T-helper 2 cell treated with Interferon-gamma antibody and Interleukin-4, amounts not matched to agents 5 μg/mL and 100 μg/mL, for 36 hours (primary cell): ENCODE measurements at regions not wholly inside any gene's neighbourhood (a gene's known extent, or its start where the extent isn't known, plus 50 kb on each side); places are given as distances from the start of the nearest gene placed in this dataset.

Experiments used
- DNase-seq: peaks from one replicate; pipeline ENCODE4 v3.0.0; 2021; ENCODE audit warnings: low spot score
- H3K27ac Mint-ChIP-seq: one replicate; pipeline ENCODE4 v1.8.0; 2021; ENCODE audit warnings: mild to moderate bottlenecking, mixed read lengths
- H3K27me3 Mint-ChIP-seq: one replicate; pipeline ENCODE4 v1.8.0; 2021; ENCODE audit warnings: low read depth, mixed read lengths
- H3K36me3 Mint-ChIP-seq: one replicate; pipeline ENCODE4 v1.8.0; 2021; ENCODE audit warnings: low read depth, mixed read lengths
- H3K4me1 Mint-ChIP-seq: one replicate; pipeline ENCODE4 v1.8.0; 2021; ENCODE audit warnings: low read depth, mixed read lengths
- H3K4me3 Mint-ChIP-seq: one replicate; pipeline ENCODE4 v1.8.0; 2022; ENCODE audit warnings: mild to moderate bottlenecking, moderate library complexity, mixed read lengths
- H3K9me3 Mint-ChIP-seq: one replicate; pipeline ENCODE4 v1.8.0; 2021; ENCODE audit warnings: mixed read lengths

DNA sequence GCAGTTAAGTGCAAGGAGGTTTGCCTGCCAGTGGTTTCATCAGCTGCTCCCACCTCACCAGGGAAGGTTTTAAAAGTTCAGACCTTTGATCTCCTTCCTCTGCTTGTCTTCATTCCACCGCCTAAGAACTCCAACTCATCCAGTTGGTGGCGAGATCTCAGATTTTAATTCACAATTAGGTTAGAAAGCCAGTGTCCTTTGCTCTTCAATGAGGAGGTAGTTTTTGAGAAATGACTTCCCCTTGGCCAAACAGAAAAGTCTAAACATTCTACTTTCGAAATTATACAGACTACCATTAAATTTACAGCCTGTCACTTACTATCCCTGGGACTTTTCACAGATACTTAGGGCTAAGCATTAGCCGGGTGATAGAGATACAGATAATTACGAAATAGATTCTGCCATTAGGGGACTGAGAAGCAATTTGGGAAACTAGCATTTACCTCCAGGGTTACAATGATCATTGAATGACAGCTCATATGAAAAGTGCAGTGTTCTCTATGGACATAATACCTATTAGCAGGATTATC, 513.4 kb upstream of the GHITM start:
- no peaks in the 10 kb centered on the region for H3K36me3 Mint-ChIP-seq
- H3K27ac Mint-ChIP-seq = no peak overlapping the region
- peaks cover 14% of the 10 kb centered on the region for H3K9me3 Mint-ChIP-seq
- H3K4me1 Mint-ChIP-seq = no peaks in the 10 kb centered on the region
- DNase-seq = no peak
- H3K4me3 Mint-ChIP-seq = no peak overlapping the region
- no peaks in the 10 kb centered on the region for H3K27me3 Mint-ChIP-seq

DNA sequence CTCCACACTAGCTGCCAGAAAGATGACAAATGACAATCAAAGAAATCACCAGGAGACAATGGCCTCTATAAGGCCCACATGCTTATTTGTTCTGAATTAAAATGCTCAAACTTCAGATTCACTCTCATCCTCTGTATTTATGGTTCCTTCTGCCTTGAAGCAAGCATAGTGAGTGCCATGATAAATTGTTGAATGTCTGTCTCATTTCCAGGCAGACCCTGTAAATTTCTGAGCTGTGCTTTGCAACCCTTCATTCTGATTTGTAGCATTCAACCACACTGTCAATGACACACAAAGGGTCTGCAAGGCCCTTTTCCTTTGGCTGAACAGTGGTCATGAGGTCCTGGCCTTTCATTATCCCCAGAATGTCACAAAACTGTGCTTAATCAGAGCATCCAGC, 506.6 kb upstream of the GHITM start:
- H3K36me3 Mint-ChIP-seq = no peaks in the 10 kb centered on the region
- no peak overlapping the region for H3K4me3 Mint-ChIP-seq
- peaks cover 4% of the 10 kb centered on the region for H3K9me3 Mint-ChIP-seq
- H3K27ac Mint-ChIP-seq = no peak overlapping the region
- DNase-seq = no peak
- H3K4me1 Mint-ChIP-seq = no peaks in the 10 kb centered on the region
- H3K27me3 Mint-ChIP-seq = no peaks in the 10 kb centered on the region

DNA sequence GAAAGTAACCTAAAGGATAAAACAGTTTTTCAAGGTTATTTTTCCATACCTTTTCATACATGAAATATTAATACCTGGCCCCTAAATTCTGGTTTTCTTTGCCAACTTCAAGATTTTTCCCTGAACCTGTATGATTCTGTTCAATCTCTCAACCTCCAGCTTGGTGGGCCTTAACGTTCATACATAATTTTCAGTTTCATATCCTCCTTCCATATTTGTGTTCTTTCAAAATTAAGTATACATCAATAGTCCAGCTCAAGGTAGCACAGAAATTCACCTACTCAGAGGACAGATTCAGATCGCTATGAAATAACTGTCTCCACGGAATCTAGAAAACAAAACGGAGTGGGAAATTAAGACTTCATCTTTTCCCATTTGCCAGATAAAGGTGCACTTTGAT, 505.8 kb upstream of the GHITM start:
- no peak overlapping the region for H3K4me3 Mint-ChIP-seq
- H3K36me3 Mint-ChIP-seq = no peaks in the 10 kb centered on the region
- peaks cover 4% of the 10 kb centered on the region for H3K9me3 Mint-ChIP-seq
- no peaks in the 10 kb centered on the region for H3K27me3 Mint-ChIP-seq
- no peak for DNase-seq
- H3K4me1 Mint-ChIP-seq = no peaks in the 10 kb centered on the region
- H3K27ac Mint-ChIP-seq = no peak overlapping the region

DNA sequence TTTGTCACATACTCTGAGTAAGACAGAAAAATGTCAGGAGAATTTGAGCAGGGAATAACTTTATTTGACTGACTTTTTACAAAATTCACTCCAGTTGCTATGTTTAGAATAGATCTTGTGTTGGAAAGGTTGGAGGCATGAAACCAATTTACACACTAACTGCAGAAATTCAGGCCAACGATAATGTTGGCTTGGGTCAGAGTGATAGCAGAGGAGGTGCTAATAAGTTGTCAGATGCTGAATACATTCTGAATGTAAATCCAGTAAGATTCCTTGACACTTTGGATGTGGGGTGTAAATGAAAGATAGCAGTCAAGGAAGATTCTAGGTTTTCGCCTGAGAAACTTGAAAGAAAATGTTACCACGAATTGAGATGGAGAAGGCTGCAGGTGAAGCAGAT, 502.5 kb upstream of the GHITM start:
- DNase-seq = no peak
- H3K27ac Mint-ChIP-seq = no peak overlapping the region
- H3K27me3 Mint-ChIP-seq = no peaks in the 10 kb centered on the region
- no peaks in the 10 kb centered on the region for H3K4me1 Mint-ChIP-seq
- no peaks in the 10 kb centered on the region for H3K36me3 Mint-ChIP-seq
- H3K4me3 Mint-ChIP-seq = no peak overlapping the region
- H3K9me3 Mint-ChIP-seq = no peaks in the 10 kb centered on the region

DNA sequence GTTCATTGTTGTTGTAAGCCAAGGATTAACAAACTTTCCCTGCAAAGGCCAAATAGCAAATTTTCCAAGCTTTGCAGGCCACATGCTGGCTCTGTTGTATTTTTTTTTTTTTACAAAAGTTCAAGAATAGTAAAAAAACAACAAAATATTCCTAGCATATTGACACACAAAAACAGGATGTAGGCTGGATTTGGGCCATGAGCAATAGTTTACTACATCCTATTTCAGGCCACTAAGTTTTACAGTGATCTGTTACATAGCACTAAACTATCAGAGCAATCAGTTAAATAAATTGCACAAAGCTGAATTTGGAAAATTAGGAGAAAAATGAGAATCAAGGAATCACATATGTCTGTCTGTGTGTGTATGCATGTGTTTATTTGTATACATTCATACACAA, 491.8 kb upstream of the GHITM start:
- Mint-ChIP-seq H3K4me3 (no peak overlapping the region), H3K27ac (no peak overlapping the region), H3K27me3 (no peaks in the 10 kb centered on the region), H3K36me3 (no peaks in the 10 kb centered on the region), H3K4me1 (no peaks in the 10 kb centered on the region), H3K9me3 (no peaks in the 10 kb centered on the region)
- no peak for DNase-seq

DNA sequence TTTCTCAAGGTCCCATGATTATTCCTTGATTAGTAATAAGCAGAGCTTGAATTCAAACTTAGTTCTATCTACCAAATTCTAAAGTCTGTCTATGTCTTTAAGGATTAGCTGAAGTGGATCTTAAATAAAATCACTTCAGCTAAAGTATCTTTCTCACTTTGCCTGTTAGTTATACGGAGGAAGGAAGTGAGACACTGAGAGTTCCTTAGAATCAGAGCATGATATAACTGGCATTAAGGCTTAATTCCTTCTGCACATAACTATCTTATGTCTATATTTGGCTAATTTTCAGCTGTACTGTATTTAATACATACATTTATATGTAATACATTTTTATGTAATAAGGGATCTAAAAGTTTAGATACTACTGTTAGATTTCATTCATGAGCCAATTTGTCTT, 491.1 kb upstream of the GHITM start:
- H3K36me3 Mint-ChIP-seq = no peaks in the 10 kb centered on the region
- H3K4me3 Mint-ChIP-seq = no peak overlapping the region
- H3K9me3 Mint-ChIP-seq = peaks cover 3% of the 10 kb centered on the region
- H3K4me1 Mint-ChIP-seq = no peaks in the 10 kb centered on the region
- no peaks in the 10 kb centered on the region for H3K27me3 Mint-ChIP-seq
- DNase-seq = no peak
- H3K27ac Mint-ChIP-seq = no peak overlapping the region

DNA sequence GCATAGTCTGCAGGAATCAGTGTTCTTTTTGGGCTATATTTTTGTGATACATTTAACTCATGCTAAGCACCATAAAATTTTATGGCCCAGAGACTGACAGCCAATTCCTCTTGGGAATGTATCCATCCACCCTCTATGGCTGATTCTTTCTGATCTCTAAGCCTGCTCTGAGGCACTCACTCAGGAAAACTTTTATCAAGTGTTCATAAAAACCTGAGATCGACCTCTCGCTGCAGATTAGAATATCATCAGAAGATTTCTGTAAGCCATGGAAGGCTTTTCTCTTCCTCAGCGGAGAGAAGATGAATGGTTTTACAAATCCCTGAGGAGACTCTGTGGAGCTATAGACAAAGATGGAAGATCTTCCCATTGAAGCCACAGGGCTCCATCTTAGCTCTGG, 489.8 kb upstream of the GHITM start:
- H3K4me1 Mint-ChIP-seq = no peaks in the 10 kb centered on the region
- DNase-seq = no peak
- peaks cover 3% of the 10 kb centered on the region for H3K9me3 Mint-ChIP-seq
- no peak overlapping the region for H3K4me3 Mint-ChIP-seq
- H3K27ac Mint-ChIP-seq = no peak overlapping the region
- no peaks in the 10 kb centered on the region for H3K36me3 Mint-ChIP-seq
- no peaks in the 10 kb centered on the region for H3K27me3 Mint-ChIP-seq

DNA sequence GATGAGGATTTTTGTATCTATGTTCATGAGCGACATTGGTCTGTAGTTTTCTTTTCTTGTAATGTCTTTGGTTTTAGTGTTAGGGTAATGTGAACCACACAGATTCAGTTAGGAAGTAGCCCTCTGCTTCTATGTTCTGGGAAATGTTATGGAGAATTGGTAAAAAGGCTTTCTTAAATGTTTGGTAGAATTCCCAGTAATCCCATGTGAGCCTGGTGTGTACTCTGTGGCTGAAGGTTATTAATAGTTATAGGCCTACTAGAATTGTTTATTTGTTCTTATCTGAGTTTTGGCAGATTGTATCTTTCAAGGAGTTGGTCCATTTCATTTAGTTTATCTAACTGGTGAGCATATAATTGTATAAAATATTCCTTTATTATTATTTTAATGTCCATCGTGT, 484.6 kb upstream of the GHITM start:
- Mint-ChIP-seq H3K4me1 (no peaks in the 10 kb centered on the region), H3K9me3 (peaks cover 3% of the 10 kb centered on the region), H3K27ac (no peak overlapping the region)

DNA sequence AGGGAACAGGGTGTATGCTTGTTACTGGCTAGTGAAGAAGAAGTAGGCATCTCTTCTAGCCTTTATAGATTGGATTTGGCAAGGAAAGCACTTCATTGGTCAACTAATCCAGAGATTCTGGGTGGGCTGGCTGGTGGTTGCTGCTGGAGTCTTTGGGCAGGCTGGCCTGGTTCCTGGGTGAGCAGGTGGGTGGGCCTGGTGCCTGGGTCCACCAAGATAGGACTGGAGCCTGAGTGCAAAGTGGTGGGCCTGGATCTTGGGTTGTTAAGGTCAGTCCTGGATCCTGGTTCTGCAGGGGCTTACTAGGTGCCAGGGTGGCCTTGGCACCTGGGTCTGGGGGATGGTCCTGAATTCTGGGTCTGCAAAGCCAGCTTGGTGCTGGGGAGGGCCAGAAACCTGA, 482.4 kb upstream of the GHITM start:
- Mint-ChIP-seq H3K27ac (no peak overlapping the region), H3K9me3 (peaks cover 3% of the 10 kb centered on the region)

More for the DNA sequence above, 484.6 kb upstream of the GHITM start:
- Mint-ChIP-seq H3K4me3 (no peak overlapping the region), H3K27me3 (no peaks in the 10 kb centered on the region), H3K36me3 (no peaks in the 10 kb centered on the region)
- DNase-seq = no peak

DNA sequence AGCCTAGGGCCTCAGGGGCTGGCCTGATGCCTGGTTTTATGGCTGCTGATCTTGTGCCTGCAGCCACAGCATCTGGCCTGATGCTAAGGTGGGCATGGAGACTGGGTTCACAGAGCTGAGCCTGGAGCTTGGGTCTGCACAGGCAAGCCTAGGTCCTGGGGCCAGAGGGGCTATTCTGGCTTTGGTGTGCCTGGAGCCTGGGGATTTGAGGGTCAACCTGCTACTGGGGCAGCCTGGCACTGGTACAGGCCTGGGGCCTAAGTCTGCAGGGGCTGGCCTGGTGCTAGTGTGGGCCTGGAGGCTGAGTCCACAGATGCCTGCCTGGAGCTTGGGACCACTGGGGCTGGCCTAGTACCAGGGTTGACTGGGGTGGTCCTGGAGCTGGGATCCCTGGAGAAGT, 481.8 kb upstream of the GHITM start:
- no peaks in the 10 kb centered on the region for H3K4me1 Mint-ChIP-seq
- no peak overlapping the region for H3K4me3 Mint-ChIP-seq
- no peak overlapping the region for H3K27ac Mint-ChIP-seq
- H3K36me3 Mint-ChIP-seq = no peaks in the 10 kb centered on the region
- peaks cover 3% of the 10 kb centered on the region for H3K9me3 Mint-ChIP-seq
- no peak for DNase-seq
- H3K27me3 Mint-ChIP-seq = no peaks in the 10 kb centered on the region

More for the DNA sequence above, 482.4 kb upstream of the GHITM start:
- DNase-seq = no peak
- Mint-ChIP-seq H3K4me1 (no peaks in the 10 kb centered on the region), H3K36me3 (no peaks in the 10 kb centered on the region), H3K4me3 (no peak overlapping the region), H3K27me3 (no peaks in the 10 kb centered on the region)

DNA sequence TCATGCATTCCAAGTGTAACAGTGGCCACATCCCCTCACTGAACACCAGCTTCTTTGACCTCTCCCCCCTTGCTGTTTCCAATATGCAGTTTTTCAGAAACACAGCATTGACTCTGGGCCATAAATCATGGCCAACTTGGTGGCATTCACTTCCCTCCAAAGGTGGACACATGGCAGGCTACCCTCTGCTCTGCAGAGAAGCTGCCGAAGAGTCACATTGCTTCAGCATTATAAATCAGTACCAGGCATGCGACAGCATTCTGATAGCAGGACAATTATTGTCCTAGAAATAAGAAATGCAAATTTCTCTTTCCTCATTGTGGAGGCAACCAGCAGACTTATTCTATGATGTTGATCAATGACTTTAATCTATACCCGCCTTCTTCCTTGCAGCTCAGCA, 475.4 kb upstream of the GHITM start:
- no peak overlapping the region for H3K27ac Mint-ChIP-seq
- no peaks in the 10 kb centered on the region for H3K27me3 Mint-ChIP-seq
- peaks cover 5% of the 10 kb centered on the region for H3K9me3 Mint-ChIP-seq
- H3K4me1 Mint-ChIP-seq = no peaks in the 10 kb centered on the region
- no peak overlapping the region for H3K4me3 Mint-ChIP-seq
- DNase-seq = no peak
- no peaks in the 10 kb centered on the region for H3K36me3 Mint-ChIP-seq

DNA sequence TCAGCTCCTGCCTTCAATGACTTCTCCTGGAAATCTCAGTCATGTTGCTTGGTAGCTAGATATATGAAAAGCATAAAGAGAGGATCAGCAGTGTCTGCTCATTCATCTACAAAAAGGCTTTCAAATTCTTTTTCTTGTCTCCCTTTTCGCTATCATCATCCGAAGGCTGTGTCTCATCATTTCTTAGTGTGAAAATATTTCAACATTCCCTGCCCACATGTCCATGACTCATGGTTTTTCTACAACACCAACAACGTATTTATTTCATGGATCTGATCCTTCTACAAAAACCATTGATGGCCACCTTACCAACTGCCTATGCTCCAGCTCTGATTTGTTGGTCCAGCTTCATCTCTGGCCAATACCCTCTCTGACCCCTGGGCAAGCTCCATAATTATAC, 472.5 kb upstream of the GHITM start:
- no peak overlapping the region for H3K27ac Mint-ChIP-seq
- no peaks in the 10 kb centered on the region for H3K27me3 Mint-ChIP-seq
- DNase-seq = no peak
- H3K4me1 Mint-ChIP-seq = no peaks in the 10 kb centered on the region
- no peaks in the 10 kb centered on the region for H3K36me3 Mint-ChIP-seq
- H3K4me3 Mint-ChIP-seq = no peak overlapping the region
- peaks cover 9% of the 10 kb centered on the region for H3K9me3 Mint-ChIP-seq

DNA sequence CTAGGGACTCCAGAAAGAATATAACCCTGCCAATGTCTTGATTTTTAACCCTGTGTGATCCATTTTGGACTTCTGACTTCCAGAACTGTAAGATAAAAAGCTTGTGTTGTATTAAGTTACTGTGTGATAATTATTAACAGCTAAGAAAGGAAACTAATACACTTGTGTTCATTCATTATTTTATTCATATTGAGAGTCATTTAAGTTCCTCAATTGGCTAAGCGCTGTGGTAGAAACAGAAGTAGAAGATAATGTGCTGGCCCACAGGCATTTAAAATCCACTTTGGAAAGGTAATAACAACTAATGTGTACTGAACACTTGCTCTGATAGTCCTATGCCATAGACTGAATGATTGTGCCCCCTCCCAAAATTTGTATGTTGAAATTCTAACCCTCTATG, 471.7 kb upstream of the GHITM start:
- H3K27ac Mint-ChIP-seq = no peak overlapping the region
- H3K36me3 Mint-ChIP-seq = no peaks in the 10 kb centered on the region
- H3K4me3 Mint-ChIP-seq = no peak overlapping the region
- peaks cover 9% of the 10 kb centered on the region for H3K9me3 Mint-ChIP-seq
- no peaks in the 10 kb centered on the region for H3K27me3 Mint-ChIP-seq
- DNase-seq = no peak
- no peaks in the 10 kb centered on the region for H3K4me1 Mint-ChIP-seq

DNA sequence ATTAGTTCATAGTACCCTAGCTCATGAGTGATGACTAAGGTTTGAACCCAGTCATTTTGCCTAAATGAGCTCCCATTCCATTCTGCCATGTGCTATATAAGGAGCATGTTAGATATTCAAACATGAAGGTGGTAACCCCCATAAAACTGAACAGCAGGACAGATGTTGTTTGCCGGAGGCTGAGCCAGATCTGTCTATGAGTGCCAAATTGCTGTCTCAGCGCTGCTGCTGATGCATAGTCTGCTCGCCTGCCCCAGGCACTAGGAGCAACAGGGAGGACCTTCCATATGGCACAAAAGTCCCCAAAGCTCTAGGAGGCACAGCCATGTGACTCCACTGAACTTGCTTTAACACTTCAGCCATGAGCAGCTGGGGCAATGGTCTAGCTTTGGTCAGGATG, 466.0 kb upstream of the GHITM start:
- Mint-ChIP-seq H3K4me3 (no peak overlapping the region), H3K27ac (no peak overlapping the region)

DNA sequence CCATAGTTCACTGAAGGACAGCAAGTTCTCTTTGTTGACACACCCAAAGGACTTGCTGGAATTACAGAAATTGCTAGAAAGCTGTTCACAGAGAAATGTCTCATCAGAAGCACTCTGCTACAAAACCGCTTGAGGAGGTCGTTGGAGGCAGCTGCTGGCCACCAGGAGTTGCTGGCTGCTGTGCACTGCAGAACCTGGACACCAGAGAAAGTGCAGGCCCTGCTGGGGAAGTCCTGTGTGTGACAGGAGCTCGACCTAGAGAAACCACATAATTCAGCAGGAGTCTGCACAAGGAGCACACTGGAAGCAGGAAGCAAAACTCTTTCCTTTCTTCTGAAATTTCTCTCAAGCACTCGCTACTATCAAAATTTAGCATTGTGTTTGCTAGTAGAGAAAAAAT, 461.5 kb upstream of the GHITM start:
- DNase-seq = no peak
- H3K4me3 Mint-ChIP-seq = no peak overlapping the region
- no peaks in the 10 kb centered on the region for H3K9me3 Mint-ChIP-seq
- H3K27ac Mint-ChIP-seq = no peak overlapping the region
- H3K36me3 Mint-ChIP-seq = no peaks in the 10 kb centered on the region
- no peaks in the 10 kb centered on the region for H3K27me3 Mint-ChIP-seq
- peaks cover 21% of the 10 kb centered on the region for H3K4me1 Mint-ChIP-seq

More for the DNA sequence above, 466.0 kb upstream of the GHITM start:
- no peaks in the 10 kb centered on the region for H3K27me3 Mint-ChIP-seq
- H3K36me3 Mint-ChIP-seq = no peaks in the 10 kb centered on the region
- peaks cover 4% of the 10 kb centered on the region for H3K9me3 Mint-ChIP-seq
- no peaks in the 10 kb centered on the region for H3K4me1 Mint-ChIP-seq
- no peak for DNase-seq
